OCI-LY1 (cell line): ENCODE measurements at regions not wholly inside any gene's neighbourhood (a gene's known extent, or its start where the extent isn't known, plus 50 kb on each side); places are given as distances from the start of the nearest gene placed in this dataset.

Experiments used
- H2AFZ ChIP-seq: fragments of 200-600 bp; sonication (generic), shearing (Covaris generic); 2 replicates; pipeline ENCODE4 v1.6.0; 2014; ENCODE audit warnings: antibody characterized with exemption, mild to moderate bottlenecking, low read length
- H3F3A ChIP-seq: fragments of 200-600 bp; sonication (generic), shearing (Covaris generic); 2 replicates; pipeline ENCODE4 v1.6.0; 2014; ENCODE audit warnings: mild to moderate bottlenecking, antibody characterized with exemption, low read length, moderate library complexity; ENCODE audit not compliant: insufficient read depth
- H3K27ac ChIP-seq: fragments of 200-600 bp; sonication (generic); 2 replicates; pipeline ENCODE4 v1.5.1; 2014; ENCODE audit warnings: low read length, mixed run types, mild to moderate bottlenecking, low read depth; ENCODE audit not compliant: poor library complexity, severe bottlenecking
- H3K27me3 ChIP-seq: fragments of 200-600 bp; sonication (generic); 2 replicates; pipeline ENCODE4 v1.6.0; 2014; ENCODE audit warnings: antibody characterized with exemption, mild to moderate bottlenecking, low read length, moderate library complexity; ENCODE audit not compliant: insufficient read depth
- H3K36me3 ChIP-seq: fragments of 200-600 bp; sonication (generic); 2 replicates; pipeline ENCODE4 v1.6.1; 2014; ENCODE audit warnings: mild to moderate bottlenecking, antibody characterized with exemption, low read length, moderate library complexity, mixed read lengths; ENCODE audit not compliant: insufficient read depth
- H3K4me1 ChIP-seq: fragments of 200-600 bp; sonication (generic); 2 replicates; pipeline ENCODE4 v1.5.1; 2014; ENCODE audit warnings: mild to moderate bottlenecking, low read length, moderate library complexity; ENCODE audit not compliant: insufficient read depth, severe bottlenecking
- H3K4me2 ChIP-seq: fragments of 200-600 bp; sonication (generic), shearing (Covaris generic); 2 replicates; pipeline ENCODE4 v1.6.1; 2014; ENCODE audit warnings: low read length
- H3K4me3 ChIP-seq: fragments of 200-600 bp; sonication (generic); 2 replicates; pipeline ENCODE4 v1.5.1; 2014; ENCODE audit warnings: low read length, low read depth, mild to moderate bottlenecking, mixed read lengths; ENCODE audit not compliant: poor library complexity, severe bottlenecking
- H3K79me2 ChIP-seq: fragments of 200-600 bp; shearing (Covaris generic); 2 replicates; pipeline ENCODE4 v1.6.1; 2016; ENCODE audit warnings: mixed run types, low read length, mixed read lengths; ENCODE audit not compliant: insufficient read depth
- H3K9ac ChIP-seq: fragments of 200-600 bp; sonication (generic), shearing (Covaris generic); 2 replicates; pipeline ENCODE4 v1.6.1; 2014; ENCODE audit warnings: mild to moderate bottlenecking, low read length, mixed read lengths
- H3K9me2 ChIP-seq: fragments of 200-600 bp; sonication (generic), shearing (Covaris generic); 2 replicates; pipeline ENCODE4 v1.6.1; 2014; ENCODE audit warnings: low read depth, mild to moderate bottlenecking, low read length, mixed read lengths
- H3K9me3 ChIP-seq: fragments of 200-600 bp; shearing (Covaris generic); 2 replicates; pipeline ENCODE4 v1.6.1; 2014; ENCODE audit warnings: low read length, mixed read lengths
- H4K20me1 ChIP-seq: fragments of 200-600 bp; sonication (generic), shearing (Covaris generic); 2 replicates; pipeline ENCODE4 v1.6.0; 2016; ENCODE audit warnings: mild to moderate bottlenecking, low read length; ENCODE audit not compliant: insufficient read depth
- EZH2 ChIP-seq: fragments of 200-600 bp; sonication (generic), shearing (Covaris generic); IDR thresholded peaks from 2 replicates; pipeline ENCODE4 v1.8.0; 2017; ENCODE audit warnings: borderline replicate concordance, mixed run types, mild to moderate bottlenecking, antibody characterized with exemption, low read length, moderate library complexity, mixed read lengths
- TF ChIP-seq, protein P1 (sequence below): fragments of 200-600 bp; sonication (generic), shearing (Covaris generic); IDR thresholded peaks from 2 replicates; pipeline ENCODE4 v1.5.1; 2017; ENCODE audit warnings: mild to moderate bottlenecking, antibody characterized with exemption, low read length, moderate library complexity, mixed read lengths

DNA sequence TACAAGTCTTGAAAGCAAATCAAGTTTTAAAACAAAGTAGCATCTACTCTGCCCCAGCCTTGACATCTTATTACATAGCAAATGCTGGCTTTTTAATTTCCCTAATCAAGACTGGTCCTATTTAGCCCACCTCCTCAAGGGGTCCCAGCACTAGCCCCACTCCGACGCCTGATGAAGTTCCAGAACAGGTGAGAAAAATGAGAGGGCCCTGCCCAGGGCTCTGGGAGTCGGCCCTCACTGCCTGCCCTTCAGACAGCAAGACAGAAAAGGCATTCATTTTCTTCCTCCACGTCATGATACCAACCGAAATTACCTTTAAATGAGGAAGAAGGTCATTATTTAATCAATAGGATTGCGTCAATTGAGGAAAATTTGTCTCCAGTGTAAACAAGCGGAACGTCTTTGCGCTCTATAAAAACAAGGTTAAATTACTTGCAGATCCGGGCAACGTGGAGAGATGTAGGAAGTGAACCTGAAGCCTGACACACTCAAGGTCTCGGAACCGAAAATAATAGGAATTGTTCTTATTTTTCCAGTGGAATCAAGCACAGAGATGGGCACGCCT lies 170.6 kb upstream of the PKDCC start:
- Histone ChIP-seq H3K9me2 (no peaks in the 10 kb centered on the region), H3K27me3 (0 out of 2 replicates have a peak, but pooled peaks cover 9% of the 10 kb centered on the region), H3F3A (no peaks in the 10 kb centered on the region), H3K79me2 (no peaks in the 10 kb centered on the region), H4K20me1 (no peaks in the 10 kb centered on the region), H3K4me3 (no peak overlapping the region), H3K9ac (no peak overlapping the region), H3K9me3 (no peaks in the 10 kb centered on the region), H2AFZ (no peak overlapping the region), H3K27ac (no peak overlapping the region), H3K4me1 (no peaks in the 10 kb centered on the region), H3K4me2 (no peak overlapping the region), H3K36me3 (no peaks in the 10 kb centered on the region)
- no peak for TF ChIP-seq EZH2
- TF ChIP-seq, protein P1, sequence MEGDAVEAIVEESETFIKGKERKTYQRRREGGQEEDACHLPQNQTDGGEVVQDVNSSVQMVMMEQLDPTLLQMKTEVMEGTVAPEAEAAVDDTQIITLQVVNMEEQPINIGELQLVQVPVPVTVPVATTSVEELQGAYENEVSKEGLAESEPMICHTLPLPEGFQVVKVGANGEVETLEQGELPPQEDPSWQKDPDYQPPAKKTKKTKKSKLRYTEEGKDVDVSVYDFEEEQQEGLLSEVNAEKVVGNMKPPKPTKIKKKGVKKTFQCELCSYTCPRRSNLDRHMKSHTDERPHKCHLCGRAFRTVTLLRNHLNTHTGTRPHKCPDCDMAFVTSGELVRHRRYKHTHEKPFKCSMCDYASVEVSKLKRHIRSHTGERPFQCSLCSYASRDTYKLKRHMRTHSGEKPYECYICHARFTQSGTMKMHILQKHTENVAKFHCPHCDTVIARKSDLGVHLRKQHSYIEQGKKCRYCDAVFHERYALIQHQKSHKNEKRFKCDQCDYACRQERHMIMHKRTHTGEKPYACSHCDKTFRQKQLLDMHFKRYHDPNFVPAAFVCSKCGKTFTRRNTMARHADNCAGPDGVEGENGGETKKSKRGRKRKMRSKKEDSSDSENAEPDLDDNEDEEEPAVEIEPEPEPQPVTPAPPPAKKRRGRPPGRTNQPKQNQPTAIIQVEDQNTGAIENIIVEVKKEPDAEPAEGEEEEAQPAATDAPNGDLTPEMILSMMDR = no peak

DNA sequence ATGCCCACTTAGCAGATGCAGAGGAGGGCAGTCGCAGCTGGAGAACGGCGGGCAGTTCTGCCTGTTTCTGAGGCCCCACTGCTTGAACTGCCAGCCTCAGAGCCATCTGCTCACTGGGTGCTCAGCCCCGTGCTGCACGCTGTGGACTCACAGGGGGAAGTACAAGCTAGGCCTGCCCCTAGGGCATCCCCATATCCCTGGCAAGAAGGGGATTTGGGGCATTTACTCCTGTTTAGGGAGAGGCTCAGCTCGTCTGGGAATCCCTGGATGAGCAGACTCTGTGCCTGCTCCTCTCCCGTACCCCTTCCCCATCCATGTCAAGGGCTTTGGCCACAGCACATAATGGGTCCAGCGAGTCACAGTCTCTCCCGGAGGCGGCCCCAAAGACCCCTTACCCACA lies 169.8 kb upstream of the PKDCC start:
- no peaks in the 10 kb centered on the region for H3K36me3 ChIP-seq
- no peaks in the 10 kb centered on the region for H3K9me2 ChIP-seq
- H4K20me1 ChIP-seq = no peaks in the 10 kb centered on the region
- H3K4me1 ChIP-seq = no peaks in the 10 kb centered on the region
- H2AFZ ChIP-seq = no peak overlapping the region
- no peaks in the 10 kb centered on the region for H3K79me2 ChIP-seq
- H3K4me3 ChIP-seq = no peak overlapping the region
- no peaks in the 10 kb centered on the region for H3K9me3 ChIP-seq
- TF ChIP-seq, protein P1 = no peak
- TF ChIP-seq EZH2 = no peak
- no peak overlapping the region for H3K4me2 ChIP-seq
- no peak overlapping the region for H3K27ac ChIP-seq
- H3F3A ChIP-seq = no peaks in the 10 kb centered on the region
- H3K9ac ChIP-seq = no peak overlapping the region
- 0 out of 2 replicates have a peak, but pooled peaks cover 4% of the 10 kb centered on the region for H3K27me3 ChIP-seq

DNA sequence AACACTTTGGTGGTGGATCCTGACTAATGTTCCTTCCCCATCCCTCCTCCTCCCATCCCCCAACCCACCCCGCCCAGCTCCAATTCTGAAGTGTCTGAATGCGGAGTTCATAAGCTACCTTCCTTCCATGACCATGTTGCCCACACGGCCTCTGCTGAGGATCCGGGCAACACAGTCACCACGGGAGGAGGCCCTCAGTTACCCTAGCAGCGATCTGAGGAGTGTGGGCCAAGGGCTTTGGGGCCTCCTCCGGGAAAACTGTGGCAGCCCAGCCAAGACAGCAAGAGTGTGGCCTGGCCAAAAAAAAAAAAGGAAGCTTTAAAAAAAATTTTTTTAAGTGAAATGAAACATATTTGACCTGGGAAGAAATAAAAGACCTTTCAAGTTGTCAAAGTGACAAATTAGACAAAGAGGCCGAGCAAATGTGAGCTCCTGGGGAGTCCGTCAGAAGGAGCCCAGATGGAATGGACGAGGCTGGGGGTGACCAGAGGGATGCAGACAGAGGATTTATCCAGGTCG lies 169.0 kb upstream of the PKDCC start:
- no peaks in the 10 kb centered on the region for H3F3A ChIP-seq
- H3K27me3 ChIP-seq = 0 out of 2 replicates have a peak, but pooled peaks cover 3% of the 10 kb centered on the region
- H3K27ac ChIP-seq = no peak overlapping the region
- H3K4me3 ChIP-seq = no peak overlapping the region
- H3K79me2 ChIP-seq = no peaks in the 10 kb centered on the region
- TF ChIP-seq, protein P1 = no peak
- no peak for TF ChIP-seq EZH2
- H3K9me3 ChIP-seq = no peaks in the 10 kb centered on the region
- H2AFZ ChIP-seq = no peak overlapping the region
- no peaks in the 10 kb centered on the region for H3K9me2 ChIP-seq
- no peaks in the 10 kb centered on the region for H3K4me1 ChIP-seq
- H4K20me1 ChIP-seq = no peaks in the 10 kb centered on the region
- H3K4me2 ChIP-seq = no peak overlapping the region
- no peak overlapping the region for H3K9ac ChIP-seq
- H3K36me3 ChIP-seq = no peaks in the 10 kb centered on the region
